RWPE2 (cell line): ENCODE measurements at regions not wholly inside any gene's neighbourhood (a gene's known extent, or its start where the extent isn't known, plus 50 kb on each side); places are given as distances from the start of the nearest gene placed in this dataset.
A peak's percentile ranks its signal among the peaks of the same experiment; 100 is the strongest.

ENCODE experiments used
- ATAC-seq: fragments of 200-7000 bp; cut with Tn5 transposase; 3 replicates; pipeline ENCODE4 v1.9.1; 2021; ENCODE audit warnings: low read depth
- DNase-seq: peaks from one replicate; pipeline ENCODE4 v3.0.0-alpha.2; 2020; ENCODE audit warnings: low spot score
- H3K27ac ChIP-seq: fragments of 450-650 bp; 2 replicates; pipeline ENCODE4 v1.5.1; 2017; ENCODE audit warnings: mild to moderate bottlenecking; ENCODE audit not compliant: poor library complexity, severe bottlenecking
- H3K27me3 ChIP-seq: fragments of 250-450 bp; sonication (Bioruptor Pico); 2 replicates; pipeline ENCODE4 v1.5.1; 2021; ENCODE audit warnings: mild to moderate bottlenecking, moderate library complexity; ENCODE audit not compliant: insufficient read depth, poor library complexity, severe bottlenecking
- H3K36me3 ChIP-seq: fragments of 250-450 bp; sonication (Bioruptor Pico); 2 replicates; pipeline ENCODE4 v1.5.1; 2020; ENCODE audit warnings: low read depth, mild to moderate bottlenecking, moderate library complexity
- H3K4me1 ChIP-seq: fragments of 250-450 bp; sonication (Bioruptor Pico); 2 replicates; pipeline ENCODE4 v1.5.1; 2021; ENCODE audit warnings: mild to moderate bottlenecking, moderate library complexity; ENCODE audit not compliant: insufficient read depth, poor library complexity, severe bottlenecking
- H3K4me3 ChIP-seq: fragments of 250-450 bp; sonication (Bioruptor Pico); 2 replicates; pipeline ENCODE4 v1.5.1; 2021; ENCODE audit warnings: mild to moderate bottlenecking, moderate library complexity; ENCODE audit not compliant: severe bottlenecking
- H3K9me3 ChIP-seq: fragments of 250-450 bp; sonication (Bioruptor Pico); 2 replicates; pipeline ENCODE4 v1.5.1; 2021; ENCODE audit warnings: mild to moderate bottlenecking, moderate library complexity; ENCODE audit not compliant: severe bottlenecking
- TF ChIP-seq, protein P1 (sequence below): fragments of 450-650 bp; IDR thresholded peaks from one replicate; pipeline ENCODE4 v1.5.1; 2017; ENCODE audit warnings: mild to moderate bottlenecking, moderate library complexity; ENCODE audit not compliant: poor library complexity, severe bottlenecking

- no peaks in the 10 kb centered on the region for H3K9me3 ChIP-seq
- H3K4me3 ChIP-seq, result no peak overlapping the region
- no peak overlapping the region for H3K27ac ChIP-seq
- H3K27me3 ChIP-seq, result no peaks in the 10 kb centered on the region
- TF ChIP-seq, protein P1, sequence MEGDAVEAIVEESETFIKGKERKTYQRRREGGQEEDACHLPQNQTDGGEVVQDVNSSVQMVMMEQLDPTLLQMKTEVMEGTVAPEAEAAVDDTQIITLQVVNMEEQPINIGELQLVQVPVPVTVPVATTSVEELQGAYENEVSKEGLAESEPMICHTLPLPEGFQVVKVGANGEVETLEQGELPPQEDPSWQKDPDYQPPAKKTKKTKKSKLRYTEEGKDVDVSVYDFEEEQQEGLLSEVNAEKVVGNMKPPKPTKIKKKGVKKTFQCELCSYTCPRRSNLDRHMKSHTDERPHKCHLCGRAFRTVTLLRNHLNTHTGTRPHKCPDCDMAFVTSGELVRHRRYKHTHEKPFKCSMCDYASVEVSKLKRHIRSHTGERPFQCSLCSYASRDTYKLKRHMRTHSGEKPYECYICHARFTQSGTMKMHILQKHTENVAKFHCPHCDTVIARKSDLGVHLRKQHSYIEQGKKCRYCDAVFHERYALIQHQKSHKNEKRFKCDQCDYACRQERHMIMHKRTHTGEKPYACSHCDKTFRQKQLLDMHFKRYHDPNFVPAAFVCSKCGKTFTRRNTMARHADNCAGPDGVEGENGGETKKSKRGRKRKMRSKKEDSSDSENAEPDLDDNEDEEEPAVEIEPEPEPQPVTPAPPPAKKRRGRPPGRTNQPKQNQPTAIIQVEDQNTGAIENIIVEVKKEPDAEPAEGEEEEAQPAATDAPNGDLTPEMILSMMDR, result no peak
- DNase-seq, result no peak
- peaks cover 7% of the 10 kb centered on the region for H3K4me1 ChIP-seq
- H3K36me3 ChIP-seq, result no peaks in the 10 kb centered on the region
- no peak for ATAC-seq
Measured at GRCh38 chr12:53857666-53858065, 81.0 kb upstream of the HOXC13 start.

- no peaks in the 10 kb centered on the region for H3K27me3 ChIP-seq
- H3K4me1 ChIP-seq, result peaks cover 14% of the 10 kb centered on the region
- H3K27ac ChIP-seq, result no peak overlapping the region
- no peak for ATAC-seq
- no peaks in the 10 kb centered on the region for H3K9me3 ChIP-seq
- DNase-seq, result no peak
- no peaks in the 10 kb centered on the region for H3K36me3 ChIP-seq
- TF ChIP-seq, protein P1, result no peak
- H3K4me3 ChIP-seq, result no peak overlapping the region
Measured at GRCh38 chr12:53860426-53861345, 77.9 kb upstream of the HOXC13 start.

DNA sequence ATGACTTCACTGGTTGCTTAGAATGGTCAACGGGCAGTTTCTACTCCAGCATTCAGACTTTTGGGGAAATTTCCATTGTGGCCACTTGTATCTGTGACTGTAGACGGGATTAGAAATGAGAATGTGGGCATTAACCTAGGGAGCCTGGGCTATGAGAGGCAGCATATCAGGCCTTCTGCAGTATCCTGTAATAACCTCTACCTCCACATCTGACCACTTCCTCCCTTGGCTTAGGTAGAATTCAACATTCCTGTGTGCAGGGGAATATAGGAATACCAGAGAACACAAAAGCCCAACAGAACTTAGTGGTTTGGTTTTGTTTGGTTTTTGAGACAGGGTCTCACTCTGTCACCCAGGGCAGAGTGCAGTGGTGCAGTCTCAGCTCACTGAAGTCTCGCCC, 76.4 kb upstream of the HOXC13 start:
- H3K4me3 ChIP-seq, result no peak overlapping the region
- H3K36me3 ChIP-seq, result no peaks in the 10 kb centered on the region
- H3K4me1 ChIP-seq, result peaks cover 14% of the 10 kb centered on the region
- no peaks in the 10 kb centered on the region for H3K27me3 ChIP-seq
- ATAC-seq, result no peak
- H3K27ac ChIP-seq, result peak overlapping the region; percentile 53
- TF ChIP-seq, protein P1, result no peak
- DNase-seq, result no peak
- no peaks in the 10 kb centered on the region for H3K9me3 ChIP-seq

DNA sequence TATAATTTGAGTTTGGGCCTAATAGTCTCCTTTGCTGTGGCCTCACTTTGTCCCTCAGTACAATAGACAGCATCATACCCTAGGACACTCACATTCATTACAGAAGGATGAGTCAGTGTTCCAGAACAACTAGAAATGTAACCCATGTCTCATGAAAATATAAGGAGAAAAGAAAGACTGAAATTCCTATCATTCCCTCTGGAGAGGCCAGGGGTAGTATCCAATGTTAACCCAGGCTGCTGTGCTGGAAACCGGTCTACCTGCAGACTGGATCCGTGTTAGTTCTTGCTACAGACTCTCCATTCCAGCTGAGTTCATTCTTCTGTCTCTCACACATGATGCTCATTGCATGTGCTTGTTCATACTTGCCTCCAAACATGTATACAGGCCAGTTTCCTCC, 75.8 kb upstream of the HOXC13 start:
- Histone ChIP-seq H3K4me3 (no peak overlapping the region), H3K27ac (peak overlapping the region; percentile 53), H3K9me3 (no peaks in the 10 kb centered on the region), H3K27me3 (no peaks in the 10 kb centered on the region), H3K4me1 (peaks cover 19% of the 10 kb centered on the region), H3K36me3 (no peaks in the 10 kb centered on the region)
- TF ChIP-seq, protein P1, result no peak
- no peak for DNase-seq
- ATAC-seq, result peak; percentile 82

DNA sequence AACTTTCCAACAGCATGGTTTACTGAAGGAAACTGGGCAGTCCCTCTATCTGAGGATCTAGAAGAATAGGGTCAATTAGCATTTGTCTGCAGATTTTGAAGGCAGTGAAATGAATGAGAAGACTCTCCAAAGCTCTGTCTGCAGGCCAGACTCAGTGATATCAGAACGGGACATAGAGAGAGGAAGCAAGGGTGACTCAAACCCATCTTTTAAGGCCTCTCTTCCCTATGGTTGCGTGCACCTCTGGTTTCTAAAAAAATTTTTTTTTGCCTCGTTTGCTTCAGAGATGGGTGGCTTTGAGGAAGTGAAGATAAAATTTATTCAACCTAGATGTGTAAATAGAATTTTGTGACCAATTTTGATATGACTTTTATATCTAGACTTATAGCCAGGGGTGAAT, 71.9 kb upstream of the HOXC13 start:
- ATAC-seq, result no peak
- TF ChIP-seq, protein P1, result no peak

More for the DNA sequence above, 71.9 kb upstream of the HOXC13 start:
- Histone ChIP-seq H3K4me1 (peaks cover 36% of the 10 kb centered on the region), H3K4me3 (no peak overlapping the region), H3K36me3 (no peaks in the 10 kb centered on the region), H3K27me3 (no peaks in the 10 kb centered on the region), H3K27ac (no peak overlapping the region), H3K9me3 (no peaks in the 10 kb centered on the region)
- no peak for DNase-seq
